DOHH2 (cell line): ENCODE measurements at regions not wholly inside any gene's neighbourhood (a gene's known extent, or its start where the extent isn't known, plus 50 kb on each side); places are given as distances from the start of the nearest gene placed in this dataset.

ENCODE experiments used
- CTCF ChIP-seq: fragments of 200-600 bp; sonication (generic); IDR thresholded peaks from one replicate; pipeline ENCODE4 v1.5.1; 2014; ENCODE audit warnings: antibody characterized with exemption, mild to moderate bottlenecking, low read depth, low read length; ENCODE audit not compliant: poor library complexity, severe bottlenecking
- EZH2phosphoT487 ChIP-seq: fragments of 200-600 bp; sonication (generic); IDR thresholded peaks from 2 replicates; pipeline ENCODE4 v1.6.1; 2017; ENCODE audit warnings: borderline replicate concordance, mild to moderate bottlenecking, antibody characterized with exemption, low read length, moderate library complexity, mixed read lengths

- TF ChIP-seq CTCF (no peak), EZH2phosphoT487 (no peak)
These were observed 84.9 kb downstream of the ZNF608 start for GRCh38 chr5:124661317-124662141.
